HG03066 (cell line): ENCODE measurements at regions not wholly inside any gene's neighbourhood (a gene's known extent, or its start where the extent isn't known, plus 50 kb on each side); places are given as distances from the start of the nearest gene placed in this dataset.
"Not testable (repeated sequence)": the region's sequence is repeated elsewhere in the genome, so short reads cannot be mapped to it uniquely, and the experiment has no call there.

ENCODE experiments used
- ATAC-seq: cut with Tn5 transposase; IDR thresholded peaks from one replicate; pipeline ENCODE4 v1.9.1; 2021; ENCODE audit warnings: low read depth; ENCODE audit not compliant: unreplicated experiment

DNA sequence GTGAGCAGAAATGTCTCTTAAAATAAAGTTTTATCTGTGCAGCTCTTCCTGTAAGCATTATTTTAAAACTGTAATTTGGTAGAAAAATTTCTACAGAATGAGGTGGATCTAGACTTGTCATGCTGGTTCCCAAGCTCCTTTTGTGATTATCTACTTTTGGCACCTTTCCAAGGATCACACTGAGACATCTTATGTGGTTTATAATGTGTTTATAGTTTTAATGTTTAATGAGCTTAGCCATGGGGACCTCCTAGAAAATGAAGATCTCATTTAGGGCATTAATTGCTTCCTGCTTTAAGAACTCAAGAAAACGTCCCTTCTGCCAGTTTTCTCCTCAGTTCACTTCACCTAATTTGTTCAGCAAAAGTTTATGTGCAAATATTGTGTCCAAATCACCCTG, 468.4 kb downstream of the SUCLG1 start:
- no peak for ATAC-seq

DNA sequence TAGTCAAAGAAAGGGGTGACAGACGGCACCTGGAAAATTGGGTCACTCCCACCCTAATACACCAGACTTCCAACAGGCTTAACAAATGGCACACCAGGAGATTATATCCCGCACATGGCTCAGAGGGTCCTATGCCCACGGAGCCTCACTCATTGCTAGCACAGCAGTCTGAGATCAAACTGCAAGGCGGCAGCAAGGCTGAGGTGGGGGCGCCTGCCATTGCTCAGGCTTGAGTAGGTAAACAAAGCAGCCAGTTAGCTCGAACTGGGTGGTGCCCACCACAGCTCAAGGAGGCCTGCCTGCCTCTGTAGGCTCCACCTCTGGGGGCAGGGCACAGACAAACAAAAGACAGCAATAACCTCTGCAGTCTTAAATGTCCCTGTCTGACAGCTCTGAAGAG, 482.5 kb downstream of the SUCLG1 start:
- ATAC-seq = not testable (repeated sequence)

DNA sequence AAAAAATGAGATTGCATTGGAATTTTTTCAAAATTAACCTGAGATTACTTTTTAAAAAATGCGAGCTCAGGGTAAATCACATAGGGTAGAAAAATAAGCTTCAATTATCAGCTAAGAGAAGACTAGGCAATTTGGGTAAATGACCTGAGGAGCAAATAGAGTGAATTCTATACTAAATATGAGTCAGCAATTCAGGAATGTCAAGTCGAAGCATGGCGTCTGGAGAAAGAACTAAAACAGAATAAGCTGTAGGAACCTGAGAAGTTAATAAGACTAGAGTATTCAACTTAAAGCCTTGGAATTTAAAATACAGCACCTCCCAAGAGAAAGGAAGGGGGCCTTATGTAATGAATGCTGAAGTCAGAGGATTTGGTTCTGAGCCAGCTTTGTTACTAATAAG, 487.0 kb downstream of the SUCLG1 start:
- no peak for ATAC-seq

DNA sequence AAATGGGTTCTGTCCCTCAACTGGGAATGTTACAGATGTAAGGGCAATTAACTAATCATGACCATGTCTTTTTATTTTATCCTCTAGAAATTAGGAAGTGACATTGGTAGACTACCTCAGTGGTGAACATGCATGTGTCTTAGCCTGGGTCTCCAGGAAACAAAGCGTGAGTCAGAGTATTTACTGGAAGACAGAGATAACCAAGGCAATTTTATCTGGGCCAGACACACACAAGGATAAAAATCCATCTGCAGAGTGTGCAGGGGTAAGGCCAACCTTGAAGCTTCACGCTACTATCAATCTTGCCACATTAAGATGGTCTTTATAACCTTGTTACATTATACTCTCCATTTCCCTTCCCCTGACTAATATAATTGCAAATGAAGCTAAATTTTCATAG, 487.5 kb downstream of the SUCLG1 start:
- ATAC-seq = no peak

DNA sequence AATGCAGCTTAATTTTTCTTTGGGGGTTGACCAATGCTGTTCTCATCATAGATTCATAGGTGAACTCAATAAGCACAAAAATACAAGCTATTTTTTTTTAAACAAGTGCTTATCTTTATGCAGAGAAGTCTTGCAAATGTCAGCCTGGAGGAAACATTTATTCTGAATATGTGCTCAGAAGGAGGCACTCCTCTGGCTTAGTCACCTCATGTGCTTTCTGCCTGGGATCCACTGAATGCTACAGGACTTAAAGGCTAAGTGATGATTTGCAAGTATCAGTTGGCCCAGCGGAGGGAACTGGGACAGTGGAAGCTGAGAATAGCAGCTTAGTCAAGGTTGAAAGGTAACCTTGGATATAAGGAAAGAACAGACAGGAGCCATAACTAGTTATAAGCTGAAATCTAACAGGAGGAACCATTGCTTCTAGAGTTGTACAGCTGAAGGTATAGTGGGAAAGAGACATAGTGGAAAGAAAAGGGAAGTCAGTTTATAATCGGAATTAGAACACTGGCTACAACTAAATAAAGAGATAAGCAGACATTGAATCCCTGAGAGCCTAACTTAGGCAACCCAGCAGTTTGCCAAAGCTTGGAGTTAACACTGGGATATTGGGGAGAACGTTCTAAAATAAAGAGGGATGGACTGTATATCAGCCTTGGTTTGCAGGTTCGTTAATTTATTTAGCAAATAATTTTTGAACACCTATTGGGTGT, 488.7 kb downstream of the SUCLG1 start:
- no peak for ATAC-seq

DNA sequence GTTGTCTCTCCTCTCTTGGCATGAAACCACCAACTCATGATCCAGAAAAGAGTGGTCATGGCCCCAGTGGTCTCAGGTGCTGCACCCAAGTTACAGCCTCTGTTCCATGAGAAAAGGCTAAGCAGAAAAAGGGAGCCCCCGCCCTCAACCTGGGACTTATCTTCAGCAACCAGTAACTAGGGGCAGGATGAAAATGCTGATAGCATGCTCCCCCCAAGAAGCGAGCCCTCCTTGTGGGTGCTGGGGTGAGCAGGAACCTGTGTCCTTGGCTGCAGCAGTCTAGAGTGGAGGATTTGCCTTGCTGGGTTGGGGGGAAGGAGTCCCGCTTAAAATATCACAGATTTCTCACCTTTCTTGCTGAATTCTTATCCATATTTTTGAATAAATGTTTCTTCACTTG, 490.0 kb downstream of the SUCLG1 start:
- ATAC-seq = no peak

DNA sequence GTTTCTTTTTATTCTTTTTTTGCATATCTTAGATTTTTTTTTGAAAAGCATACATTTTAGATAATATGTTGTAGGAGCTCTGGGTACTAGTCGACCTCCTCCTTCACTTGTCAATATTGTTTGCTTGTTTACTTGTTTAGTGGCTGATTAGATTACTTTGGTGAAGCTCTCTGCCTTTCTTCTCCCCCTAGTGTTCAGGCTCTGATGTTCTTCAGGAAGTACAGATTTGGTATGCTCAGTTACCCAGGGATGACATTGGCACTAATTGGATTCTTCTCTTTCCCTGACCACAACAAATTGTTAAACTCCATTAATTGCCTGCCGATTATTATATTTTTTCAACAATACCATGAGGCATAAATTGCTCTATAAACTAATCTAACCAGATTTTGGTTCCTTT, 491.2 kb downstream of the SUCLG1 start:
- ATAC-seq = no peak

DNA sequence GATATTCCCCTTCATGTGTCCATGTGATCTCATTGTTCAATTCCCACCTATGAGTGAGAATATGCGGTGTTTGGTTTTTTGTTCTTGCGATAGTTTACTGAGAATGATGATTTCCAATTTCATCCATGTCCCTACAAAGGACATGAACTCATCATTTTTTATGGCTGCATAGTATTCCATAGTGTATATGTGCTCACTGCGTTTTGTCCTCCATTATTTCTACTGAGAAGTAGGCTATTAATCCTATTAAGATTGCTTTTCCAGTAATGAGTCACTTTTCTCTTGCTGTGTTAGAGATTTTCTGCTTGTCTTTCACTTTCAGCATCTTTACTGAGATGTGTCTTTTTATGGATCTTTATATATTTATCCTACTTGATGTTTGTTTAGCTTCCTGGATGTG, 492.1 kb downstream of the SUCLG1 start:
- ATAC-seq = not testable (repeated sequence)

DNA sequence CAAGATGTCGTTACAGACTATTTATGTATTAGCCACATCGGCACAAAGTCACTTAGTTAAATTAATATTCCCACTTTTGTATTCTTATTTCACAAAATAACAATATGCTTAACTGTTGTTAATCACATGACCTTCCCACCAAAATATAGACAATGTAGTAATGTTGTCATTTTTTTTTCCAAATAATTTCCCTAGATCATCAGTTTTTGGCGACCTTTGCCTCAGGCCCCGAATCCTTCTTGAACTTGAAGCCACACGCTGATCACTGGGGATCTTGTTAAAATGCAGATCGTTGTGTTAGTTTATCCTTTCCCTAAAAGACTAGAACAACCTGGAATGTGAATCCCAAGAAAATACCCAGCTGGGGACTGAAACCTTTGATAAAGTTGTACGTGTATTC, 497.6 kb downstream of the SUCLG1 start:
- ATAC-seq = no peak

DNA sequence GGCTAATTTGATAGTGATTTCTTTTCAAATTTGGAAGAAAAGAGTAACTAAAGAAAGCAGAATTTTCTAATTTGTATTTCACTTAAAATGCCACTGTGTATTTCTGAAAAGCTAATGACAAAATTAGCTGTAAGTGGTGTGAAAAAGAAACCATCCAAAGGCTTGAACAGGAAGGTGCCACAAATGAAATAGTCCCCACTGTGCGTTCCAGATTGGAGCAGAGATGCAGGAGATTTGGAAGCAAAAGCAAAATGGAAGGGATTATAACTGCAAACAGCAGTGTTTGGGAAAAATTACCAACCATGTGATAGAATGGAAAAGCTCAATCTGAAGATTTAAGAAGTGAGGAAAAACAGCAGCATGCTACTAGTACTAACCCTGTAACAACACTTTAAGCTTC, 498.7 kb downstream of the SUCLG1 start:
- no peak for ATAC-seq

DNA sequence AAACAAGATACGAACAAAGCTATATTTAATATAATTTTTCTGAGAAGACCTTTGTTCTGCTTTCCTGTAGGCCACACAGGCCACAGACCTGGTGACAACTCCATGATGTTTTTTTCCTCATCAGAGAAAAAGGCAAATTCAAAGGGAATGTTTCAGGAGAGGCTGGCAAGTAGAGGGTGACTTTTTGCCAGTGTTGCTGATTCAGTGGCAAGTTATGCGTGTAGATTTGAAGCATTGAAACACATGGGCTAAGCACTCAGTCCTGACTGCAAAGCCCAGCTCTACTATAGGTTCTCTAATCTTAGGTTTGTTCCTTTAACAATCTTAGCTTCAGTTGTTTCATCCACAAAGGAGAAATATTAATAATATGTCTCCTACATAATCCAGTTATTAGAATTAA, 499.8 kb downstream of the SUCLG1 start:
- ATAC-seq = no peak

DNA sequence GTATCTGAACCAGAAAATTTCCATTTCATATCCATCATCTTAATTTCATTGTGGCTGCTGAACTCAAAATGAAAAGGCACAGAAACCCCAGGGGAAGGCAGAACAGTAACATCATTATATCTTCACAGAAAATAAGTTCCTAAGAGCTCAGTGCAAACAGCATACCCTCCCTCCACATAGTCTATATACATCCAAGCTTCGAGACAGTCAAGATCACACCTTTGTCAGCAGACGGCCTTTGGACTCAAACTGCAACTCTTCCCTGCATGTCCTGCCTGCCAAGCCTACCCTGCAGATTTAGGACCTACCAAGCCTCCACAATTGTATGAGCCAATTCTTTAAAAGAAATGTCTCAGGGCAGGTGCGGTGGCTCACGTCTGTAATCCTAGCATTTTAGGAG, 502.1 kb downstream of the SUCLG1 start:
- ATAC-seq = no peak

DNA sequence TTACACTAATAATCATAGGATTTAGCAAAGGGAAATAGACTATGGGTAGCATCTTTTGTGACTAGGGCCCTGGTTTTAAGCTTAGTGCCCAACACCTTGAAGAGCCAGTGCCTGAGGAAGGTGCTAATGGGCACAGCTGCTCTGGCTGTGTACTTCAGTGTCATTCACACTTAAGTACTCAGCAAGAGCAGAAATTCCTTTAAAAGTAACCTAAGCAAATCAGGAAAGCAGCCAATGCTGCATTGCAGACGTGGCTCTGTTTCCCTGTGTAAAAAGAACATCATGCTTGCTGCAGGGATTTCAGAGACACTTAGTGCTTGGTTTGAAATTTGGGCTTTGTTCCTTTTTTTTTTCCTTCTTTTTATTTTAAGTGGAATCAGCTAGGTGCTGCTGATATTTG, 505.4 kb downstream of the SUCLG1 start:
- ATAC-seq = no peak

DNA sequence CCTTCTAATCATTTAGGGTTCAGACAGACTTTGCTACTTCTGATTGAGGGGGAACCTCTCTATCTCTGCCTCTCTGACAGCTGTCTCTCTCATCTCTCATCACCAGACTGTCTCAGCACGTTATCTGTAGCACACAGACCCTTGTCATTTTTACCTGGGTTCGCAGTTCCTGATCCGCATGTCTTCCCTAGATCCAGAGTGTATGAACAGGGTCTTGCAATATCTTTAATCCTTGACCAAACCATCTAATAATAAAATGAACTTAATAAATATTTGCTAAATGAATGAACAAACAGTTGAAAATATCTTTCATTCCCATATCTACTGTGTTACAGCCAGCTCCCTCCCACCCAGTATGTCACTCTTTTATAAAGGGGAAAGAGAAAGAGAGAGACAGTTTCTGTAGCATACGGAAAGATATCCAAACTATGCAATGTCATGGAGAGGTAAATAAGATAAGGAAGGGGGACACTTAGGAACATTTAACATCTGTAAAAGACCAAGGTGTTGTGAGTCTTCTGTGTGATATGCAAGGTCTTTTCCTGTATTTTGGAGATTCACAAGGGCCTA, 507.6 kb downstream of the SUCLG1 start:
- no peak for ATAC-seq

DNA sequence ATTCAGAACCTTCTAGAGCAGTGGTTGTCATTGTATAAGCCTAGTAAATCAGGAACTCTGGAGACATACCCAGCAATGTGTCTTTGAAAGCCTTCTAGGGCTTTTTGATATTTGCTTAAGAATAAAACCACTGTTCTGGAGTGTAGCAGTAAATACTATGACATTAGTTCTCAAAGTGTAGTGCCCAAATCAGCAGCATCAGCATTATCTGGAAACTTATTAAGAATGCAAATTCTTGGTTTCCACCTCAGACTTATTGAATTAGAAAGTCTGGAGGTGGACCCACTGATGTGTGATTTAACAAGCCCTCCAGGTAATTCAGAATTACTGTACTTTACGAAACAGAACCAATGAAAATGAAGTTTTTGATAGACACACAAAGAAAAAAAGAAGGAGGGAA, 509.7 kb downstream of the SUCLG1 start:
- no peak for ATAC-seq

DNA sequence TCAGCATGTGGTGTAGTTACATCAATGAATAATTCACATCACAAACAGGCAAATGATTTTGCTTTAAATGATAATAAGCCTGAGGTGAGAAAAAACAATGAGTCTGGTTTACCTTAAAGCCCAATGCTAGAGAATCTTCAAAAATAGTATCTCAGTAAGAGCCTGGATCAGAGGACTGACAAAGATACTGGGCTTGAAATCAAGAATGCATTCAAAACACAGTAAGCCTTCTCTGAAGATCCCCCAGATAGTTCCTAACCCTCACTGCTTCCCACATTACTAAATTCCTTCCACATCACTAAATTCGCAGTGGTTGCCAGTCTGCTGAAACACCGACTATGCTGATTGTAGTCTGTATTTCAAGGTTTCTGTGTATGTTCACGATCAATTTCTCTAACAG, 514.9 kb downstream of the SUCLG1 start:
- ATAC-seq = no peak

DNA sequence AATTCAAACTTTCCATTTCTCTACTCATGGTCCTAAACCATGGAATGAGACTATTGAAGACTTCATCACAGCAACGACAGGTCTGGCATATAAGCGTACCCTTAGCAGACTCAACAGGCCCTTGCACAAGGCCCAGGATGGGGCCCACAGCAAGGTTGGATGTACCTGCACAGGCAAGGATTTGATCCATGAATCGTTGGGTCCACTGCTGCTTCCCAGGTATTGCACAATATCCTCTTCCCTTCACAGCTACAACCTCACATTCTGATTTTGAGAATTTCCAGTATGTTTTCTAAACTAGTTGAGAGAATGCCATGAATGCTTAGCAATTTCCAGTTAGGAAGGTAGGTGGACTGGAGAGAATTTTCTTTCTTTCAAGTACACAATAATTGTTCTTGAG, 515.8 kb downstream of the SUCLG1 start:
- ATAC-seq = no peak

DNA sequence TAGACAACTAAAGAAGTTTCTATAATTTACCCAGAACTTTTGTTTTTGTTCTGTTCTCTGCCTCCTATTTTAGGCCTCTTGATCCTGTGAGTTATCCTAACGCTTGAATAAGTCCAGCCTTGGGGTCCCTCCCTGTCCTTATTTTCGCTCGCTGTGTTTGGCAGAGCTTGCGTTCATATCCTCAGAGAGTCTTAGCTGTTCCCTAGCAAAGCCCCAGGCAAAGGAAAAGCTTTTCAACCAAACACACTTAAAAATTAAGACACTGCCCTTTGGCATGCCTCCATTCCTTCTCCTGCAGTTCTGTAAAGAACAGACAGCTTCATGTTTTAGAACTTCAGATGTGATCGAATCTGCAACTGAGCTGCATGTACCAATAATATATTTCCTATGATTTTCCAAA, 517.2 kb downstream of the SUCLG1 start:
- no peak for ATAC-seq

DNA sequence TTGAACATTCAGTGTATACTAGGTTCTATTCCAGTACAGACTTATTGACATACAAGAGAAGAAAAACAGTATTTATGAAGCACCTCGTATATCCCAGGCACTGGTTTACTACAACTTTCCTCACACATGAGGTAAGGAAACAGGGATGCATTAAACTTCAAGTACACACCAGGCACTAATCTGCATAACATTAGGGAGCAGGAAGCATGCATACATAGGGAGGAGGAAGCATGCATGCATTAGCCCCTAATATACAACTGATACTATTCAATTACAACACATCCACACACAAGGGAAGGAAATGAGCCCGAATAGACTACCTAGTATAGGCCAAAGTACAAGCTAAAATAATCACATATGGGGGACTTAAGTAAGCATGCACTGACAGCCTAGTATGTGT, 525.3 kb downstream of the SUCLG1 start:
- no peak for ATAC-seq

DNA sequence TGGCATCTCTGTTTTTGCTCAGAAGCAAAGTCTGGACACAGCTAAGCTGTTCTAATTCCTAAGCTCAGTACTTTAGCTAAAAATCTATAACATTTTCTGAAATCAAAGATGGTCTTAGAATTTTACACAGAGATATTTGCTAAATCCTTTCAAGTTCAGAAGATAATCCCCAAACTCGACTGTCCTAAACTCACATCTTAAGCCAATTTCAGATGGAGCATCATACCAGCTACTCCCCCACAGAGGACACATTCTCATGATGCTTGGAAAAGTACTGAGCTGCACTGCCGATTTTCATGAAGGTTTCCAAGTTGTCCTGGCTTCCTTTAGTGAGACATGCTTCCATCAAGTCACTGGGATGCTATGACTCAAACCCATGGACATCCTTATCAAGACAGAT, 535.5 kb downstream of the SUCLG1 start:
- ATAC-seq = no peak

DNA sequence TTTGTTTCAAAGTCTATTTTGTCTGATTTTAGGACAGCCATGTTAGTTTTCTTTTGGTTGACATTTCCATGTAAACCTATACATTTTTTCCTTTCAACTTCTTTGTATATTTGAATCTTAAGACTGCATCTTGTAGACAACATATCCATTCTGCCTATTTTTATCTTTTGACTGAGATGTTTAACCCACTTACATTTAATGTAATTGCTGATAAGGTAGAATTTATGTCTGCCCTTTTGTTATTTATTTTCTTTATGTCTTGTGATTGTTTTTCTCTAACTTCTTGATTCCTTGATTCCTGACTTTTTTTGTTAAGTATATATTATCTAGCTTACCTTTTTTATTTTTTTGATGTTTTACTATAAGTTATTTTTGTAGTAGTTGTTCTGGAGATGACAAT, 542.5 kb downstream of the SUCLG1 start:
- ATAC-seq = no peak

DNA sequence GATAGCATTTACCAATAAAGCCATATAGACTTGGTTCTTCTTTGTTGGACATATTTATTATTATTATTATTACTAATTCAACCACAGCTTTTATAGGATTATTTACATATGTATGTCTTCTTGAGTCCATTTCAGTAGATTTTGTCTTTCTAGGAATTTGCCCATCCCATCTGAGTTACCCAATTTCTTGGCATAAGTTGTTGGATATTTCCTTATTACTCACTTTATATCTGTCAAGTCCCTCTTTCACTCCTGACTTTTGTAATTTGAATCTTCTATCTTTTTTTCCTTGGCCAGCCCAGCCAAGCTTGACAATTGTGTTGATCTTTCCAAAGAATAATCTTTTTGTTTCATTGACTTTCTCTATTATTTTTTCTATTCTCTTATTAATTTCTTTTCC, 543.7 kb downstream of the SUCLG1 start:
- ATAC-seq = no peak

DNA sequence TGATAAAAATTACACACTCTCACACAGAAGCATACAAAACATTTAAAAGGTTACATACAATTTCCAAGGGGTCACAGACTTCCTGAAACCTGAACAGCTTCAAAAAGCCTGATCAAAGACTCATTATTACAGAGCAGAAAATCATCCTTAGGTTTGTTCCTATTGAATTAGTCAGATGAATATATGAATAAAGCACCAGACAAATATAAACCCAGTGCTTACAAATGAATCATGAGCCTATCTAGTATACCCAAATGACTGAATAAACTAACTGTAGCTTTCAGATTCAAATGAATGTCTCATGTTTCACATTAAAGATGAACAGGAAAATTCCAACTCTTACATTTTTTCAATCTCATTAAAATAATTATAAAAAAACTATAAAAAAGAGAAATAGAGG, 550.3 kb downstream of the SUCLG1 start:
- ATAC-seq = no peak
